Endometrium (tissue), 2 donors: ENCODE measurements at regions not wholly inside any gene's neighbourhood (a gene's known extent, or its start where the extent isn't known, plus 50 kb on each side); places are given as distances from the start of the nearest gene placed in this dataset.
"Not testable (repeated sequence)": the region's sequence is repeated elsewhere in the genome, so short reads cannot be mapped to it uniquely, and the experiment has no call there.

Source experiments
- FAIRE-seq: peaks from 2 replicates; lab custom pipeline; 2012; peaks lifted over from hg19 to GRCh38; lab: Jason Lieb, UNC
- donor health status: control.
- donor health status: control.

GRCh38 chr12:4191642-4192041, 81.9 kb upstream of the CCND2 start:
- FAIRE-seq: no peak

- FAIRE-seq: no peak
These were observed 82.4 kb upstream of the CCND2 start for GRCh38 chr12:4191149-4191548.

- FAIRE-seq: no peak
These were observed 83.0 kb upstream of the CCND2 start for GRCh38 chr12:4190366-4191063.

- no peak for FAIRE-seq
These were observed 83.8 kb upstream of the CCND2 start for GRCh38 chr12:4189721-4190120.

- FAIRE-seq: no peak
These were observed 85.6 kb upstream of the CCND2 start for GRCh38 chr12:4187916-4188315.

- not testable (repeated sequence) for FAIRE-seq
These were observed 86.2 kb upstream of the CCND2 start for GRCh38 chr12:4187315-4187714.

- FAIRE-seq: no peak
These were observed 95.0 kb upstream of the CCND2 start for GRCh38 chr12:4178424-4179170.

- FAIRE-seq: no peak
These were observed 96.3 kb upstream of the CCND2 start for GRCh38 chr12:4177262-4177661.

- FAIRE-seq: no peak
These were observed 97.4 kb upstream of the CCND2 start for GRCh38 chr12:4176168-4176567.

- no peak for FAIRE-seq
These were observed 99.1 kb upstream of the CCND2 start for GRCh38 chr12:4174417-4174816.

GRCh38 chr12:4172999-4173398, 100.6 kb upstream of the CCND2 start:
- no peak for FAIRE-seq

GRCh38 chr12:4171742-4172141, 101.8 kb upstream of the CCND2 start:
- no peak for FAIRE-seq

GRCh38 chr12:4169959-4170358, 103.6 kb upstream of the CCND2 start:
- FAIRE-seq: no peak

- no peak for FAIRE-seq
These were observed 104.0 kb upstream of the CCND2 start for GRCh38 chr12:4169531-4169930.

- FAIRE-seq: no peak
These were observed 105.5 kb upstream of the CCND2 start for GRCh38 chr12:4168036-4168435.

- no peak for FAIRE-seq
These were observed 108.7 kb upstream of the CCND2 start for GRCh38 chr12:4164559-4165558.

GRCh38 chr12:4164188-4164558, 109.4 kb upstream of the CCND2 start:
- FAIRE-seq: no peak

GRCh38 chr12:4161718-4162117, 111.8 kb upstream of the CCND2 start:
- FAIRE-seq: no peak

- FAIRE-seq: no peak
These were observed 113.1 kb upstream of the CCND2 start for GRCh38 chr12:4160314-4161040.

- no peak for FAIRE-seq
These were observed 113.7 kb upstream of the CCND2 start for GRCh38 chr12:4159851-4160250.

- FAIRE-seq: no peak
These were observed 115.3 kb upstream of the CCND2 start for GRCh38 chr12:4158306-4158705.

- no peak for FAIRE-seq
These were observed 116.4 kb upstream of the CCND2 start for GRCh38 chr12:4157122-4157521.
